Cardiac septum (tissue), 1 donor: ENCODE measurements at regions not wholly inside any gene's neighbourhood (a gene's known extent, or its start where the extent isn't known, plus 50 kb on each side); places are given as distances from the start of the nearest gene placed in this dataset.
"Not testable (repeated sequence)": the region's sequence is repeated elsewhere in the genome, so short reads cannot be mapped to it uniquely, and the experiment has no call there.

Source experiments
- DNase-seq: peaks from one replicate; pipeline ENCODE4 v3.0.0-alpha.2; 2020; ENCODE audit warnings: low spot score
- intact Hi-C: fragments of 100-400 bp; cut with DNase I; formaldehyde crosslinking; loops from one replicate; pipeline ENCODE4 v1.14.0; 2022
- donor health status: DM: no; HTN: no; CAD: no.

GRCh38 chr10:131822692-131823245 lies 78.0 kb upstream of the PPP2R2D start:
- DNase-seq, result peak; percentile 44
- intact Hi-C loops, result no loop called here

DNA sequence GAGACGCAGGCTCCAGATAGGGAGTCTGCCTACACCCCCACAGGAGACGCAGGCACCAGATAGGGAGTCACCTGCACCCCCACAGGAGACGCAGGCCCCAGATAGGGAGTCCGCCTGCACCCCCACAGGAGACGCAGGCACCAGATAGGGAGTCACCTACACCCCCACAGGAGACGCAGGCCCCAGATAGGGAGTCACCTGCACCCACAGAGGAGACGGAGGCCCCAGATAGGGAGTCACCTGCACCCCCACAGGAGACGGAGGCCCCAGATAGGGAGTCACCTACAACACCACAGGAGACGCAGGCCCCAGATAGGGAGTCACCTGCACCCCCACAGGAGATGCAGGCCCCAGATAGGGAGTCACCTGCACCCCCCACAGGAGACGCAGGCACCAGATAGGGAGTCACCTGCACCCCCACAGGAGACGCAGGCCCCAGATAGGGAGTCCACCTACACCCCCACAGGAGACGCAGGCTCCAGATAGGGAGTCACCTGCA lies 77.2 kb upstream of the PPP2R2D start:
- DNase-seq, result peak; percentile 15
- intact Hi-C loops, result not testable (repeated sequence)

DNA sequence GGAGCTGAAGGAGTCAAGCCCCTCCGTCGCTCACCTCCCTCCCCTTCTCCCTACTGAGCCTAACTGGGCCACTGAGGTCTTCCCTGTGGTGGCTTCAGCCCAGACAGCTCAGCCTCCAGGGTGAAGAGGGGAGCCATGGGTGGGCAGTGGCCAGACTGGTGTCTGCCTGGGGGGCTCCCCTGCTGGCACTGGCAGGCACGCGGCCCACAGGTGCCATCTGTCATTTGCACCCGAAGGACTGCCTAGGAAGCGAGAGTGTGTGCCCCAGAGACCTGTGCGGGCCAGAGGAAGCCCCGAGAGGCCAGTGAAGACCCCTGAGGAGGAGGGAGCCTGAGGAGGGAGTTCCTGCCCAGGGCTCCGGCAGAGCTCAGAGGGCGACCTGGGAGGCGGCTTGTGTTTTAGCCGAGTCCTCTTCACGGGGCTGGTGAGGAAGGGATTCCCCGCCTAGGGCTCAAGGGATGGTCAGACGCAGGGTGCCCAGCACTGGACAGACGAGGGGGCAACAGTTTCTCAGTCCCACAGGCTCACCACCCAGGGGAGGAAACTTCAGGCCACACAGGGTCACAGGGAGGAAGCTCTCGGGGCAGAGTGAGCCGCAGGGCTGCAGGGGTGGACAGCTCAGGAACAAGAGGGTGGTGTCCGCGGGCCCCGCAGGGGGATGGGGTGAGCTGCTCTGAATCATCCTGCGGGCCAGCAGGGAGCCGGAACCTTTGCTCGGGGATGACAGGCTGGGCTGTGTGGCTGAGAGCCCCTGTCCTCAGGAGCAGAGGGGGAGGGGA lies 76.2 kb upstream of the PPP2R2D start:
- DNase-seq, result peak; percentile 65

DNA sequence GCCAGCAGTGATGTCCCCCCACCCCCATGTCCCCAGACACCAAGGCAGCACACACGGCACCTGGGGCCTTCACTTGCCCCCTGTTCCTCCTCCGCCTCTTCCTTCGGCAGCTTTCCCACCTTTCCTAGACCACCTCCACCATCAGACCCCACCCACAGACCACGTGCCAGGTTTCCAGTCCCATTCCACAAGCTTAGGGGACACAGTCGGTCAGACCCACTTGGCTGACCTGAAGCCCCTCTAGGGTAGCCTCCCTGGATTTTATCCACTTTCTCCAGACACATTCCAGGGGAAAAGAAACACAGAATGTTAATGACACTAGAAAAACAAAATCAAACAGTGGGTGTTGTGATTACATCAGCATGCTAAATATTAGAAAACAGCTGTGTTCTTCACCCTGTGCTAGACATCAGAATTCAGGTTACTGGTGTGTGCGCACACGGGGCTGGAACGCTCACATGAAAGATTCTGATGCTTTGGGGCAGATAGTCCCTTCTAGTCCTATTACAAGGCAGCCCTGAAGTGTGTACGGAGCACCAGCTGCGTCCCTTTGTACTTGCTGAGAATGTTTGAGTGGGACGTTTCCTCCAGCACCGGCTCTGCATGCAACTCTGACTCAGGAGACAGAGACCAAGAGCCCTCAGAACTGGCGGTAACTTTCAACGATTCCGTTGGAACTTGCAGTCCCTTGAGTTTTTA lies 75.5 kb upstream of the PPP2R2D start:
- peak; percentile 46 for DNase-seq
- intact Hi-C loops, result no loop called here

More for the DNA sequence above, 76.2 kb upstream of the PPP2R2D start:
- intact Hi-C loops, result no loop called here

DNA sequence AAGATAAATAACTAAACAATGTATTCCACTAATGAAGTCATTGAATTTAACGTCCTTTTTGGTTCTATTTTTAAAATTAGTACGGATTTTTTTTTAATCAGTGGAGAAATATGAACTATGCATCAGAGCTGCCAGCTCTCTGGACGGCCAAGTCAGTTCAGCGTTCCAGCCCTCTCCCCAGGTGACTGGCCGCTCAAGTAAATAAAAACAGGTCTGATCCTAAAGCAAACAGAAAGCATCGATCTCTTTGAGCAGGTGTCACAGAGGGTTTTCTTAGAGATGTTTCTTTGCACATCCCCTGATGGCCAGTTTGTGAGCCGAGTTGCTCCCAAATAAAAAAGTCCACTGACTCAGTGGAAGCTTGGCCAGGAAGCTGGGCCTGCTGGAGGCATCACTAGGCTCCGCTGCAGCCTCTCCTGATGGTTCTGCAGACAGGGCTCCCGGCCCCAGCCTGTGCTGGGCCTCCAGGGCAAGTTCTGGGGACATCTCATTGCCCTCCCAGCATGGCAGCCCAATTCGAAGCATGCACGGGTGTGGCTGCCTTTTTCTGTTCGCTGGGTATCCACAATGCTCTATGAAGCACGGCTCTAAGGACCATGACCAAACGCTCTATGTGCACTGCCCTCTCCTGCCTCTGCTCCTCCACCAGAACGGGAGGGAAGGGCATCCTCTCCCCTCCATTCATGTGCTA lies 74.7 kb upstream of the PPP2R2D start:
- intact Hi-C loops, result no loop called here
- DNase-seq, result peak; percentile 57

- DNase-seq, result no peak
- intact Hi-C loops, result no loop called here
These were observed 71.5 kb upstream of the PPP2R2D start for GRCh38 chr10:131829156-131829930.

DNA sequence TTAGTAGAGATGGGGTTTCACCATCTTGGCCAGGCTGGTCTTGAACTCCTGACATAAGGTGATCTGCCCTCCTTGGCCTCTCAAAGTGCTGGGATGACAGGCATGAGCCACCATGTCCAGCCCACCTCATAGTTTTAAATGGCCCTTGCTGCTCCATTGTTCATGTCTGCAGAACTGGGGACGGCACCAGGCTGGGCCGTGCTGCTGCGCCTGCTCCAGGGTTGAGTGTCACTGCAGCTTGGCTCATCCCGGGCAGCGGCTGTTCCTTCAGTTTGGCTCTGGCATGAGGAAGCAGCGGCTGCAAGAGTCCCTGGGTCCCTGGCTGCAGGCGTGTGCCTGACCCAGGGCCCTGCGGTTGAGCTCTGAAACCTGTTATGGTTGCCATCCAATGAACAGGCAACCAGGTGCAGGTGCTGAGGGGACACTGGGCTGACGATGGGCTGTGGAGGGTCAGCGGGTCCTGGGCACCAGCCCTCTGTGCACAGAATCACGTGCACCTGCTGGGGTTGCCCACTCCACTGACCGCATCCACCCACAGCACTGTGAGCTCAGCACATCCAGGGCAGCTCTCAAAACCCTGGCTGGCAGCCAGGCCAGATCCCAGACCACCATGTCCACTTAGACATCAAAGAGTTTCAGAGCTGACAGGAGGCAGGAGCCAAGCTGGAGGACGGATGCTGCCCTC lies 70.2 kb upstream of the PPP2R2D start:
- no peak for DNase-seq
- intact Hi-C loops, result no loop called here

- no peak for DNase-seq
- intact Hi-C loops, result no loop called here
These were observed 69.2 kb upstream of the PPP2R2D start for GRCh38 chr10:131831561-131831960.

- intact Hi-C loops, result no loop called here
- DNase-seq, result no peak
These were observed 68.6 kb upstream of the PPP2R2D start for GRCh38 chr10:131832056-131832685.

DNA sequence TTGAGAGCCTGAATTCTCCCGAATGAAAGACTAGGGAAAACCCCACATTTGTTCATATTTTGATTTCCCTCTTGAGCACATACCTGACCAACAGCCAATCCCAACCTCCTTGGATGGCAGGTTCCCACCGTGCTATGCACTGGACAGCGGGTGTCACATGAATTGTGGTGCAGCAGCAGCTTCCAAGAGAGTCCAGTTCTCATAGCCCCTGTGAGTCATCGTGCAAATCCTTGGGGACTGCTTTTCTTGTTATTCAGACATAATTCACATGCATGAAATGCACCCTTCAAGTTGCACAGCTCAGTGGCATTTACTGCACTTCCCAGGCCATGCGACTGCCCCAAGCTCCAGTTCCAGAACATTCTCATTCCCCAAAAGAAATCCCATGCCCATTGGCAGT lies 67.8 kb upstream of the PPP2R2D start:
- no peak for DNase-seq
- intact Hi-C loops, result no loop called here

DNA sequence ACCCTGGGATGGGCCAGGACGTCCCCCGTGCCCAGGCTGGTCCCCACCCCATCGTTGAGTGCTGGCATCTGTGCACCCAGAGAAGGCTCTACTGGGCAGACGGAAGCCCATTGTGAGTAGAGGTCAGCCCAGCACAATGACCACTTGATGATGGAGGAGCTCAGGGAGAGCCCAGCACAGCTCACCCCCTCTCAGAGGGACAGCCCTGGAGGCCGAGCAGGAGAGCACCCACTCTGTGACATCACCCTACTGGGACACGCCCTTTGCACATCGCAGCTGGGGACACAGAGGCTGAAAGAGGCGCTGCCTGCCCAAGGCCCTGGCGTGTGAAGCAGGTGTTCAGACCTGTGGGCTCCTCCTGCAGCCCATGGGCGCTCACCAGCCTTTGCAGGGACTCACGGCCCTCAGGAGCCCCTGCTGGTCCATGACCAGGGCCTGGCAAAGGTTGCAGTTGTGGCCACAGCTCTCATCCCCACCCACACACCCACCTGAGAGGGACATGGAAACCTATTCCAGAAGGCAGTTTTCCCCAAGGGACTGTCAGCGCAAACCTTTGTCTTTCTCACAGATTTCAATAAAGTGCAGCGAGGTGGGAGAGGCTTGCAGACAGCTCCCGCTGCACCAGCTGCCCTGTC lies 67.2 kb upstream of the PPP2R2D start:
- intact Hi-C loops, result no loop called here
- no peak for DNase-seq

GRCh38 chr10:131834152-131834810 lies 66.5 kb upstream of the PPP2R2D start:
- DNase-seq, result no peak
- intact Hi-C loops, result no loop called here

DNA sequence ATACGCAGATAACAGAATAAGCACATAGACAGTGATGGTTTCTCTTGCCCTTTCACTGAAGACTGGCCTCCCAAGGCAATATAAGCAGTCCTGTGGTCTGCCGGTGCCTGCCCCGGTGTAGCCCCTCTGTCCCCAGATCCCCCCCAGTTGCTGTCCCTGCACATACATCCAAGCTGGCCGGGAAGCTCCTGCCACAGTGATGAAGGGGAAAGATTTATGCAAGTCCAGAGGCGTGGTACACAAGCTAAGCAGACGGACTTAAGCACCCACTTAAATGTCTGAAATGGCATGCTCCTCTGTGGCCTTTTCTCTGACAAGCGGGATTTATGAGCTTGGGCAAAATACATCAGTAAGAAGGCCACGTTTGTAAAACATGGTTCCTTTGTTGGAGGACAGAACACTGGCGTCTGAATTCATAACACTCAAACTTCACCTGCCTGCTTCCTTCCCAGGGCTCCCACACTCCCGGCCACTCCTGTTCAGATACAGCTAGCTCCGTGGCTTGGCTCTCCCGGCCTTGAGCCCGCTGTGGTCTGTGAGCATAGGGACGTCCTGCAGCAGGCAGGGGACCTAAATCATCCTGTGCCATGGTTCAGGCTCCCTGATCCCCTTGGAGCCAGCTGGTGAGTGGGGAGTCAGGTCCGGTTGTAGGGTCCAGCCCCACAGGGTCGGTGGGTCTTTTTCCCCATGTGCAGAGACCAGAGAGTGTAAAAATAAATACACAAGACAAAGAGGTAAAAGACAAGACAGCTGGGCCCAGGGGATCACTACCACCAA lies 61.7 kb upstream of the PPP2R2D start:
- DNase-seq, result peak; percentile 59
- intact Hi-C loops, result no loop called here

- intact Hi-C loops, result not testable (repeated sequence)
- DNase-seq, result peak; percentile 24
These were observed 60.7 kb upstream of the PPP2R2D start for GRCh38 chr10:131839880-131840787.

DNA sequence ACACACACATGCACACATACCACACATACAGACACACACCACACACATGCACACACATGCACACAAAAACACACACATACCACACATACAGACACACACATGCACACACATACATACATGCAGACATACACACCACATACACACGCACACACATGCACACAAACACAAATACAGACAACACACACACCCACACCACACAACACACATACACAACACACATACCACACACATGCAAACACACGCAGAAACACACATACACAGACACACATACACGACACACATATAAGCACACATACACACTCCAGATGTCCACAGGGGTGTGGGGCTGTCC lies 60.1 kb upstream of the PPP2R2D start:
- no peak for DNase-seq
- intact Hi-C loops, result no loop called here

DNA sequence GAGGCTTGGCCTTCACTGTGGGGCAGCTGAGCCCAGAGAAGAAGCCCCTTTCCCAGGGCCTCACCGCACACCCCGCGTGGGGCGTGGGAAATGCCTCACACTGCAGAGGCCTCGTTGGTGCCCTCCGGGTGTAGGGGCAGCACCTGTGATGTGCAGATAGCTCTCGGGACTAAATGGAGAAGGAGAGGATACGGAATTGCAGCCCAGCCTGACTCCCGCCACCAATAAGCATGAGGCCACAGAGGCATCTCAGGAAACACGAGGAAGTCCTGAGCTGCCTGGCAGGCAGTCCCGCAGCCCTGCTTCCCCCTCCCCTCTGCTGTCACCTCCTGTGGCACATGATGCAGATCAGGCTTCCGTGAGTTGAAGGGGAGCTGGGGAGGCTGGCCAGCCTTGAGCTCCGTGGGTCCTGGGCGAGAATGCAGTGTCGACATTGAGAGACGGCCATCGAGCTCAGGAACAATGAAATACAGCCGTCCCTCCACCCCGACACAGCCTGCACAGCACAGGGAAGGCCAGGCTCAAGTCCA lies 59.6 kb upstream of the PPP2R2D start:
- peak; percentile 39 for DNase-seq

More for the DNA sequence above, 59.6 kb upstream of the PPP2R2D start:
- intact Hi-C loops, result no loop called here
